Stomach (tissue), 8 donors: ENCODE measurements at regions not wholly inside any gene's neighbourhood (a gene's known extent, or its start where the extent isn't known, plus 50 kb on each side); places are given as distances from the start of the nearest gene placed in this dataset.

Experiments
- DNase-seq, 2 donors: peaks; one replicate each; pipeline versions ENCODE4 v3.0.0 to v3.0.0-alpha.2; 2013 to 2019
- H3K27ac ChIP-seq, 5 donors: fragments of 200-600 bp in 4 of 5; sonication (generic) in 4 of 5; one replicate each; pipeline ENCODE4 v1.5.1; 2013 to 2019; ENCODE audit warnings: mild to moderate bottlenecking in 1 of 5, moderate library complexity in 1 of 5
- H3K27me3 ChIP-seq, 3 donors: fragments of 200-600 bp; sonication (generic); one replicate each; pipeline ENCODE4 v1.5.1; 2017 to 2019; ENCODE audit warnings: mixed run types in 1 of 3
- H3K36me3 ChIP-seq, 4 donors: fragments of 200-600 bp; sonication (generic); 1 replicate in 3 of 4; 2 replicates in 1 of 4; pipeline ENCODE4 v1.5.1; 2016 to 2019
- H3K4me1 ChIP-seq, 4 donors: fragments of 200-600 bp; sonication (generic); one replicate each; pipeline ENCODE4 v1.5.1; 2016 to 2019
- H3K4me3 ChIP-seq, 4 donors: fragments of 200-600 bp; sonication (generic) in 3 of 4; one replicate each; pipeline ENCODE4 v1.5.1; 2016 to 2019; ENCODE audit warnings: mild to moderate bottlenecking in 1 of 4
- H3K9me3 ChIP-seq, 4 donors: fragments of 200-600 bp; sonication (generic); one replicate each; pipeline ENCODE4 v1.5.1; 2016 to 2019
- CTCF ChIP-seq, 7 experiments: fragments of 450-650 bp in 4 of 7; fragments of 200-600 bp in 3 of 7; sonication (generic) in 3 of 7; IDR thresholded peaks; one replicate each; pipeline ENCODE4 v1.5.1; 2016 to 2019; ENCODE audit warnings: antibody characterized with exemption in 7 of 7, control low read depth in 2 of 7, mild to moderate bottlenecking in 1 of 7
- EP300 ChIP-seq: sonication (generic); formaldehyde crosslinking; IDR thresholded peaks from one replicate; pipeline ENCODE4 v1.6.1; 2017; ENCODE audit warnings: antibody characterized with exemption
- POLR2A ChIP-seq, 4 donors: fragments of 450-650 bp; IDR thresholded peaks; one replicate each; pipeline ENCODE4 v1.6.1; 2016; ENCODE audit warnings: antibody characterized with exemption in 4 of 4, control low read depth in 2 of 4, mild to moderate bottlenecking in 1 of 4, moderate library complexity in 1 of 4
- POLR2AphosphoS5 ChIP-seq, 3 donors: sonication (generic); formaldehyde crosslinking; IDR thresholded peaks; one replicate each; pipeline ENCODE4 v1.6.1; 2016; ENCODE audit warnings: antibody characterized with exemption in 3 of 3
- WGBS, 5 donors: extraction: QIAGEN DNeasy Blood & Tissue Kit in 3 of 5; methylation state at CpG; one replicate each; pipeline versions ENCODE4 v1.1.5 to v1.1.7; 2013 to 2018; 5-methylcytosine and 5-hydroxymethylcytosine counted together
- intact Hi-C: fragments of 100-400 bp; cut with DNase I; formaldehyde crosslinking; loops from one replicate; pipeline ENCODE4 v1.15.1; 2023; ENCODE audit warnings: low total_unique reads
- donor health status: healthy with polysubstance abuse.
- donor health status: Bipolar disorder and iron deficiency.
- donor health status: healthy.

DNA sequence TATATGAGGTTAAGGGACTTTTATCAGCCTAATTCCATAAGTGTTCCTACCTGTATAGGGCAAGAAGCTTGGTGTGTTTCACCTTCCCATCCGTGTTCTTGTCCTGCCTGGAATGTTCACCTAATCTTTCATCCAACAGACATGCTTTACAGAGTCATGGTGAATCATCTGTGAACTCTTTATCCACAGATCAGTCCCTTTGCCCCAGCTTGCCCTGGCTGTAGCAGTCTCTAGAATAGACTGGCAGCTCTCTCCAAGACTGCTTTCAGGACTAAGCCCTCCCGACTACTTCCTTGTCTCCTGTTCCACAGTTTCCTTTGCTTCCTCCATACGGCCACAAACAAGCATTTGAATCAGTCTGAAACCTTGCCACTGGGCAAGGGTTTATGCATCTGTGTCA lies 177.9 kb upstream of the IL15 start:
- Histone ChIP-seq H3K27me3 (no peaks in the 10 kb centered on the region), H3K27ac (no peak overlapping the region), H3K4me1 (no peaks in the 10 kb centered on the region), H3K4me3 (no peak overlapping the region), H3K9me3 (no peaks in the 10 kb centered on the region), H3K36me3 (no peaks in the 10 kb centered on the region)
- DNase-seq = no peak
- TF ChIP-seq POLR2AphosphoS5 (IDR thresholded peaks at IDR 0.05) (no peak), CTCF (IDR thresholded peaks at IDR 0.05) (no peak), EP300 (no peak), POLR2A (IDR thresholded peaks at IDR 0.05) (no peak)
- WGBS, 5 donors = 58 to 70% (median 66%) methylated on average over 3 of the region's 3 CpGs
- intact Hi-C loops = no loop called here

DNA sequence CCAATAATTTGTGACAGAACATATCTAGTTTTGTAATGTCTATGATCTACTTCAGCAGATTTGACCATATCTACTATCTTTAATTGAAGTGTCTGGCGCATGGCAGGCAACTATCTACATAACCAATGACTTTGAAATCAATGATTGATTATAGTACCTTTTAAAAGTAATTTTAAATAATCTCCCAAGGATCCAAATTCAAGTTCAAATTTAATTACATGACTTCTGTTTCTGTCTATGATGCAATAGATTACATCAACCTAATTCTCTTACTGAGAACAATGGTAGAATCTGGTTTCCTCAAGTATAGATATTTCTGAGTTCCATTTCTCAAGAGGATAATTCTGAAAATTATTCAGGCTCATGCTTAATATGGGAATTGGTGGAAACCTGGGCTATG lies 177.4 kb upstream of the IL15 start:
- DNase-seq = no peak
- intact Hi-C loops = no loop called here
- WGBS, 5 donors = 80 to 96% (median 94%) methylated on average over 1 of the region's 1 CpG
- Histone ChIP-seq H3K27ac (no peak overlapping the region), H3K4me3 (no peak overlapping the region), H3K4me1 (no peaks in the 10 kb centered on the region), H3K9me3 (no peaks in the 10 kb centered on the region), H3K36me3 (no peaks in the 10 kb centered on the region), H3K27me3 (no peaks in the 10 kb centered on the region)
- no peak for TF ChIP-seq POLR2AphosphoS5 (IDR thresholded peaks at IDR 0.05)
- TF ChIP-seq EP300 = no peak
- no peak for TF ChIP-seq POLR2A (IDR thresholded peaks at IDR 0.05)
- no peak for TF ChIP-seq CTCF (IDR thresholded peaks at IDR 0.05)

GRCh38 chr4:141462361-141462760 lies 174.0 kb upstream of the IL15 start:
- no peaks in the 10 kb centered on the region for H3K9me3 ChIP-seq
- H3K4me1 ChIP-seq = peaks cover 0 to 3% (median 0%) of the 10 kb centered on the region in 4 donors
- H3K4me3 ChIP-seq = no peak overlapping the region
- no peak overlapping the region for H3K27ac ChIP-seq
- H3K36me3 ChIP-seq = no peaks in the 10 kb centered on the region
- no peaks in the 10 kb centered on the region for H3K27me3 ChIP-seq
- intact Hi-C loops = no loop called here
- no peak for DNase-seq
- TF ChIP-seq CTCF (IDR thresholded peaks at IDR 0.05) (no peak), POLR2A (IDR thresholded peaks at IDR 0.05) (no peak)
- 63 to 73% (median 67%) methylated on average over 2 of the region's 2 CpGs for WGBS, 5 donors

DNA sequence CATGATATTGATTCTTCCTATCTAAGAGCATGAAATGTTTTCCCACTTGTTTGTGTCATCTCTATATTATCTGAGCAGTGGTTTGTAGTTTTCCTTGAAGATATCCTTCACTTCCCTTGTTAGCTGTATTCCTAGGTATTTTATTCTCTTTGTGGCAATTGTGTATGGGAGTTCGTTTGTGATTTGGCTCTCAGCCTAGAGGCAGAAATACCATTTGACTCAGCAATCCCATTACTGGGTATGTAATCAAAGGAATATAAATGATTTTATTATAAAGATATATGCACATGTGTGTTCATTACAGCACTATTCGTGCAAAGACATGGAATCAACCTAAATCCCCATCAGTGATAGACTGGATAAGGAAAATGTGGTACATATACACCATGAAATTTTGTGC lies 172.7 kb upstream of the IL15 start:
- Histone ChIP-seq H3K36me3 (no peaks in the 10 kb centered on the region), H3K9me3 (no peaks in the 10 kb centered on the region), H3K27me3 (no peaks in the 10 kb centered on the region), H3K27ac (no peak overlapping the region), H3K4me1 (peaks cover 0 to 3% (median 0%) of the 10 kb centered on the region in 4 donors), H3K4me3 (no peak overlapping the region)
- intact Hi-C loops = no loop called here
- TF ChIP-seq CTCF (IDR thresholded peaks at IDR 0.05) = no peak
- no peak for TF ChIP-seq EP300
- TF ChIP-seq POLR2AphosphoS5 (IDR thresholded peaks at IDR 0.05) = no peak
- no peak for TF ChIP-seq POLR2A (IDR thresholded peaks at IDR 0.05)
- 38 to 70% (median 54%) methylated on average over 2 of the region's 2 CpGs for WGBS, 5 donors
- DNase-seq = no peak

DNA sequence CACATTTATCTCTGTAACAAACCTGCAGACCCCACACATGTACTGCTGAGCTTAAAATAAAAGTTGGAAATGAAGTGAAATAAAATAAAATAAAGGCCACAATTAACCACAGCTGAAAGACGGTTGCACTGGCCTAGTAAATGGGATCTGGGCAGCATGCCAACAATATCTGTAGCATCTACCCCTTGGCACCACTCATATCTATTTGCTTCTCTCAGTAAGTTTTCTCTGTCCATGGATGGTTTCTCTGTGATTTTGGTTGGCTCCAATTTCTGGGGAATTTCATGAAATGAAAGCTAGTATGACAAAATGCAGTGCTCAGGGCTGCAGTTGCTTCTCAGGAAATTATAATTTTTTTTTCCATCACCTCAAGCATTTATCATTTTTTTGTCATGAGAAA lies 172.0 kb upstream of the IL15 start:
- no peaks in the 10 kb centered on the region for H3K36me3 ChIP-seq
- H3K9me3 ChIP-seq = no peaks in the 10 kb centered on the region
- WGBS, 5 donors = 45 to 59% (median 55%) methylated on average over 1 of the region's 1 CpG
- H3K27ac ChIP-seq = no peak overlapping the region
- TF ChIP-seq CTCF (IDR thresholded peaks at IDR 0.05) = no peak
- no peak for TF ChIP-seq EP300
- TF ChIP-seq POLR2AphosphoS5 (IDR thresholded peaks at IDR 0.05) = no peak
- no peak for TF ChIP-seq POLR2A (IDR thresholded peaks at IDR 0.05)
- peaks cover 0 to 3% (median 0%) of the 10 kb centered on the region in 4 donors for H3K4me1 ChIP-seq
- no peaks in the 10 kb centered on the region for H3K27me3 ChIP-seq
- intact Hi-C loops = no loop called here
- no peak overlapping the region for H3K4me3 ChIP-seq
- DNase-seq = peak in 1 of 2 donors; percentile 40
